ENCODE measurements at regions not wholly inside any gene's neighbourhood (a gene's known extent, or its start where the extent isn't known, plus 50 kb on each side); places are given as distances from the start of the nearest gene placed in this dataset.

DNA sequence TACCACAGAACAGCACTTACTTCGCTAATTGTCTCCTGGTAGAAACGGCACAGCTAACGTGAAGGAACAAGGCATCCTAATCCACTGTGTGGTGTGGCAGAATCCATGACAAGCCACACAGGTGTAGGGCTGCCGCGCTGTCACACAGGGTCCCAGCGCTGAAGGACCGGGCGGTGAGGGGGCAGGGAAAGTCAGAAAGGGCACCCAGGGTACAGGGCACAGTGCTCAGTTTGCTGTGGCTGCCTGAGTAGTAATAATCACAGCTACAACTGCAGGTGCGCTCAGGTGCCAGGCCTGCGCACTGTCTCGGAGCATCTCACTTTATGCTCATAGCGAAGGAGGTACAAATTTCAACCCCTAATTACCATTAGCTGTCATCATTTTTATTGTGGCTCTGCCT, 55.2 kb upstream of the CAB39 start:
- TF ChIP-seq, protein P1, sequence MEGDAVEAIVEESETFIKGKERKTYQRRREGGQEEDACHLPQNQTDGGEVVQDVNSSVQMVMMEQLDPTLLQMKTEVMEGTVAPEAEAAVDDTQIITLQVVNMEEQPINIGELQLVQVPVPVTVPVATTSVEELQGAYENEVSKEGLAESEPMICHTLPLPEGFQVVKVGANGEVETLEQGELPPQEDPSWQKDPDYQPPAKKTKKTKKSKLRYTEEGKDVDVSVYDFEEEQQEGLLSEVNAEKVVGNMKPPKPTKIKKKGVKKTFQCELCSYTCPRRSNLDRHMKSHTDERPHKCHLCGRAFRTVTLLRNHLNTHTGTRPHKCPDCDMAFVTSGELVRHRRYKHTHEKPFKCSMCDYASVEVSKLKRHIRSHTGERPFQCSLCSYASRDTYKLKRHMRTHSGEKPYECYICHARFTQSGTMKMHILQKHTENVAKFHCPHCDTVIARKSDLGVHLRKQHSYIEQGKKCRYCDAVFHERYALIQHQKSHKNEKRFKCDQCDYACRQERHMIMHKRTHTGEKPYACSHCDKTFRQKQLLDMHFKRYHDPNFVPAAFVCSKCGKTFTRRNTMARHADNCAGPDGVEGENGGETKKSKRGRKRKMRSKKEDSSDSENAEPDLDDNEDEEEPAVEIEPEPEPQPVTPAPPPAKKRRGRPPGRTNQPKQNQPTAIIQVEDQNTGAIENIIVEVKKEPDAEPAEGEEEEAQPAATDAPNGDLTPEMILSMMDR (IDR thresholded peaks at IDR 0.05), result no peak
- TF ChIP-seq POLR2A (IDR thresholded peaks at IDR 0.05; ENCODE audit: low read depth), result no peak
- TF ChIP-seq EP300 (IDR thresholded peaks at IDR 0.05), result no peak
- TF ChIP-seq POLR2AphosphoS5 (IDR thresholded peaks at IDR 0.05), result no peak

All from esophagus muscularis mucosa (tissue), 4 donors.